Suppressor macrophage treated with lipopolysaccharide for 1 hour (primary cell): ENCODE measurements at regions not wholly inside any gene's neighbourhood (a gene's known extent, or its start where the extent isn't known, plus 50 kb on each side); places are given as distances from the start of the nearest gene placed in this dataset.

ENCODE experiments used
- DNase-seq, 3 donors: peaks; one replicate each; pipeline ENCODE4 v3.0.0-alpha.2; 2020 to 2022

DNA sequence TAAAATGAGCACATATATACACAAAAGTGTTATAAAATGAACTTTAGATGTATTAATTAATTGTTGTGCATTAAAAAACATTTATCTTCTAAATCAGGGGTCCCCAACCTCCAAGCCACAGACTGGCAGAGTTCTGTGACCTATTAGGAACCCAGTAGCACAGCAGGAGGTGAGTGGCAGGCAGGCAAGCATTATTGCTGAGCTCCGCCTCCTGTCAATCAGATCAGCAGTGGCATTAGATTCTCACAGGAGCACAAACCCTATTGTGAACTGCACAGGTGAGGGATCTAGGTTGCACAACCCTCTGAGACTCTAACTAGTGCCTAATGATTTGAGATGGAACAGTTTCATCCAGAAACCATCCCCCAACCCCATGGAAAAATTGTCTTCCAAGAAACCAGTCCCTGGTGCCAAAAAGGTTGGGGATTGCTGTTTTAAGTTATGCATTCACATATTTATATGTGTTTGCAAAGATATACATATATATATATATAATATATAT lies 583.7 kb downstream of the KCNJ2 start:
- no peak for DNase-seq

DNA sequence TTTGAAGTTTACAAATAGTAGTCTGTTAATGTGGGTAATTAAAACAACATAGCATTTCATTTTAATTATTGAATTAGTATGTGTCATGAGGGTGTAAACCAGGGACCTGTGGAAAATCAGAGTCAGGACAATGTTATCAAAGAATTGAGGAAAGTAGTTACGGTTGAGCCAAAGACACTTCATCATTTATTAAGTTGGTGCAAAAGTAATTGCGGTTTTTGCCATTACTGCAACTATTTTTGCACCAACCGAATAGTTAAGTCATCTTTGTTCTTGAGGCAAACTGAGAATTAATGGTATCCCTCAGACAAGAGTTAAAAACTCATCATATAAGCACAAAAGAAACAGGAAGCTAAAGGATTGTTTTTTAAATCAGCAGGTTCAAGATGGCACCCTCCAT lies 593.7 kb downstream of the KCNJ2 start:
- no peak for DNase-seq

DNA sequence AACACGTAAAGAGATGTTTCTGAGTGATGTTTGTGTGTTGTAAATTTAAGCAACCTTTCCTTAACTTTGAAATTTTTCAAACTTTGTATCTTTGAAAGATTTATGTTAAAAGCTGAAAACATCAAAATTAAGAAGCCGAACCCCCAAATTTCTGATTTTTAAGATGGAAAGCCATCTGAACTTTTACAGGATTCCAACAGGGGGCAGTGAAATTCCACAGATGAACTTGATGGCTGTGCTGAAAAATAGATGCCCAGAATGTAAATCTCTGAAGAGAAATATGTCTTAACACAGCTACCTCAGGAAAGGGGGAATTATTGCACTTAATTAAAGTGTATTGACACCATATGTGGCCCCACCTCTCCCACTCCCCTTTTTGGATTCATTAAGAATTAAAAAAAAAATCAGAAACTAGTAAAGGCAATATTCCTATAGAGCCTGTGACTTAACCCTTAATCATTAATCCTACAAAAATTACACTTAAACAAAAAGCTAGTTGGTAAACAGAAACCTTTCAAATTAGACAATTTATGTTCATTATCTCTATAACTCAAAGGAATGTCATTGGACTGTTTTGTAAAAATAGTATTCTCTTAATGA lies 597.9 kb downstream of the KCNJ2 start:
- DNase-seq, result peak; percentile 20 to 34 (median 30)

DNA sequence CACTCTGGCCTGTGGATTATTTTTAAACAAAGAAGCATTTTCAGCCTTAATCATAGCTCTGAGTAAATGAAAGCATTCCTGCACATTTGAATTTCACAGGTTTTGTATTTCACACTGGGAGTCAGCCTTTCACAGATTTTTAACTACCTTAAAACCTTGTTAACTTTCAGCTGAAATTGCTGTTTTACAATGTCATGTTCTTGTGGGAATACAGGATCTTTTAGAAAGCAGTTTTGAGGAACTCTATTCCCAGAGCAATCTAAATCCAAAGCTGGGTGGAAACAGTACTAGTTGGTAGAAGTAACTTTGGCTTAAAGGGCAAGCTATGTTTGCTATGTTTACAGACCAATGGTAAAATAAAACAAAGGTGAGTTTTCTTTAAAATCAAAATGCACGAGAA lies 600.6 kb downstream of the KCNJ2 start:
- no peak for DNase-seq

DNA sequence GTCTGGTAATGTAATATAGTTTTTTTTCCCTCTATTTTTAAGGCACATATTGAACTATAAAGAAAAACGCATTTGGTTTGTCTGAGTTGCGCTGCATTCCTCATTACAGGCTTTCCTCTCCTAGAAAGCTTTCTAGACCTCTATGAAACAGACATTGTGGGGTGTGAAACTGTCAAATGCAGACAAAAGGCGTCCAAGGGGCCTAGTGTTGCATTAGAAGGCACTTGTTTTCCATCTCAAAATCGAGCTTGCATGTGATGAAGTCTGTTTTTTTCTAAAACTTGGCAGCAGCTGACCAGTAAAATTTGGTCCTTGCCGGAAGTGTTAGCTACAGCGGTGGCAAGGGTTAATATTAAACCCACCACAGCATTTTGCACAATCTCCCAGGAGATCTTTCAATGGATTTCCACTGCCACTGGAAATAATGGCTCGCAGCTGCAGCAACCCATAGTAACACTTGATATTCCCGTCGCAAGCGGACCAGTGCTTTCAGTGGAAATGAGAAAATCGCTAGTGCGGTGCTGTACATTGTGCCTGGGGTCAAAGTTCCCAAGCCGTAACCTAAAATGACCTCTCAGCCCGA lies 602.6 kb downstream of the KCNJ2 start:
- no peak for DNase-seq

DNA sequence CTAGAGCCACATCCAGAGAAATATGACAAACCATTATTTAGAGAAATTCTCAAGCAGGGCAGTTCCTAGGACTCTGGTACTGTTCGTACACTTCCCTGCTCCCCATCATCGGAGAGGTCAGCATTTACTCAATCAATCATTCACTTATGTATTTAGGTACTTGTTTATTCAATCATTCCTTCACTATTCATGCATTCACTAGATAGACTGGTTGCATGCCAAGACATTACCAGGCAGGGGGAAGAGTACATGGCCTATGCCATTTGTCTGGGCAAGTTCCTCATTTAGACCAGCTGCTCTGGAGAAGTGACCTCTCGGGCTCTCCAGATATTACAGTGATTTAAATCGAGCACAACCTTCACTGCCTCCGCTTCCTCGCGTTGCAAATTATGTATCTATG lies 603.4 kb downstream of the KCNJ2 start:
- DNase-seq, result no peak

DNA sequence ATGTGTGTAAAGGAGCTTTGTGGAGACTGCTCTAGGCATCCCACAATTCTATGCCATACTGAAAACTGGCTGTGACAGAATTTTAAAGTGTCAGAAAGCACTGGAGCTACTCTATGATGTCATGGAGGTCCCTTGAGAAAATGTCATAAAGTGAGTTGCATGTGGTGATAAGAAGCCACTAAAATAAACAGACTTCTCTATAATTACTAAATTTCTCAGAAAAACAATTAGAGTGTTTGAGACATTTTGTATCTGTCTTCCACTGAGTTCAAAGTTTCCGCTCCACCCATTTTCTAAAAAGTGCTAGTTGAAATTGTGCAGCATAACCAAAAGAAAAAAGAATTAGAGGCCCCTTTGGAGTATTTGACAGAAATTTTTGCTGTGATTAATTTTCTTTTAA lies 603.9 kb downstream of the KCNJ2 start:
- no peak for DNase-seq

DNA sequence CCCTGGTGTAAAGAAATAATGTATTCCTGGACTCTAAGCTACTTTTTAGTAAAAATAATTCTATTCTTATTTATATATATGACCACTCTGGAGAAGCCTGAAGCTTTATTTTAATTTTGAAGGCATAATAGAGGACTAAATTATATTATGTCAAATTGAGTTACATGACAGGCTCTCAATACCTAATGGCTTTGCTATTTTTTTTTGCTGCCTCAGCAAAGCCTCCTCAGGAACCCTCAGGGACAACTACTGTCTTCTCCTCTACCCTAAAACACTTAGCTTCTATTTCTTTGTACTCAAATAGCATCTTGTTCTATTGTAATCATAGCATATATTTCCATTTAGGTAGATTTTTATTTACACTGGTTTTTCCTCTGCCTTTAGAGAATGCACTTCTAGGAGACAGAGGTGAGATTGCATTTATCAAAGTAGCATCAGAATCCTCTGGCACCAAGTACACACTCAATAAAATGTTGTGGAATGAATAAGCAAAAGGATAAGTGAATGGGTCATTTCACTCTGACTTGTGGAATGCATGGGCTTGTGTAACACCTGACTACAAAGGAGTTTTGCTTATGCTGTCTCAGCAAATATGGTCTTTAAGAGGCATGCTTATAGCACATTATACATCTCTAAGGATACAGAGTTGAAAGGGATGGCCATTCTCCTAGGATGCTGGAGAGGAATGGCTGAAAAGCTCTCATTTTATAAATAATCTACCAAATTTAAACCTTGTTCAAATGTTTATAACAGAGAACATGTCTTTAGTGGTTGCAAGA lies 605.2 kb downstream of the KCNJ2 start:
- DNase-seq, result no peak

DNA sequence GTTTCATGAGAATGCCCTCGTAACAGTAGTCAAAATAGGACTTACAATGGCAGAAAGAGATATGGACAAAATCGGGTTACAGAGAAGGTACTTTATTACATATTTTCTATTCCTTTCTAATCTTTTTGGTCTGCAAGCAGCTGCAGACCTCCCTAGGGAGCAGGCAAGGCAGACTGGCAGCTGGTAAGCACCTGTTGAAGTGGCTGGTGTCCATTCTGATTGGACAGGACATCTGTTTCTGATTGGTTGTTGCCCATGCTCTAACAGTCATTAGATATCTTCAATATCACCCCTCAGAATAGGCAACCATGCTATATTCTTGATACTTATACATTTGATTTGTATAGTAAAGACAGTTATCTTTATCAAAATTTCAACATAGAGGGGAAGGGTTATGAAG lies 606.3 kb downstream of the KCNJ2 start:
- DNase-seq, result no peak

DNA sequence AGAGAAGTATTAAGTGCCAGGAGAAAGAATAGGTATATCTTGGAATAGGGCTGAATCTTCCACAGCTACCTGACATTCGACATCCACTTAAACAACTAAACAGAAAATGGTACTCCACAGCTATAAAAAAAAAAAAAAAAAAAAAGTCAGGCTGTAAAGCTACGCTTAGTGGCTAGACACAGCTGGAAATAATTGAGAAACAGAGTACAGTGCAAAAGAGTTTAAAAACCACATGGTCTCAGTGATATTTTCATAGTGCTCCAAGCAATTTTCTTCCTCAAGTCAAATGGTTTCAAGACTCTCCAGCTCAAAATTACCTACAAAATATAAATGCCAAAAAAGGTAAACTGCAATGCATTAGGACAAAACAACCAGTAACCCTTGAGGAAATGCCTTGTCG lies 607.1 kb downstream of the KCNJ2 start:
- no peak for DNase-seq

DNA sequence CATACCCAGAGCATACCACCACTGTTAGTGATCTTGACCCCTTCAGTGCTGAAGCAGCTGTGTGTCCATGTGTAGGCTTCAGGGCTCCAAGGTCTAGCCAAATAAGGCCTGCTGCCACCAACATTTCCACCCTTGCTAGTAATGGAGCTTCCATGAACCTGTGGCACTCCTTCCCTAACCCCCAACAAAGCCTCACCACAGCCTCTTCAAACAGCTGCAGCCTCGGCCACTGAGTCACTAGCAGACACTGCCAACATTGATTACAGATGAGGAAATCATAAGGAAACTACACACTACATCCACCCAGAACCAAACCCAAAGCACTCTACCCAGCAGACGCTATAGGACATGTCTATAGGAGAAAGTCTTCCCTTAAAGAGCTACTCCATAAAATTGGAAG lies 610.7 kb downstream of the KCNJ2 start:
- DNase-seq, result no peak

DNA sequence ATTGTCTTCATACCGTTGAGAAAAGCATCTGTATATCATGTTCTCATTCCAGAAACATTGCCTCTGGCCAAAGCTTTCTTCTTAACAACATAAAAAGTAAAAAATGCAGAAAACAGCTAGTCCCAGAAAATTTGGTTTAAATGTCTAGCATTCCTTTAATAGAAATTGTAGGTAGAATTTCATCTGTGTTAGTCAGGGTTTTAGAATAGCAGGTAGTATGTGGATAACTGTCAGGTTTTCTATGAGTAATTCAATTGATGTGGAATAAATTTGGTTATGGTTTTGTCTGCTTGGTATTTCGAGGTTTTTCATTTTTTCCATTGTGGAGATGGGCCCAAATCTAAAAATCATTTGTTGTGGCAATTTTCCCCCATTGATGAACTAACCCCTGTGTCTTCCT lies 616.7 kb downstream of the KCNJ2 start:
- DNase-seq, result no peak

DNA sequence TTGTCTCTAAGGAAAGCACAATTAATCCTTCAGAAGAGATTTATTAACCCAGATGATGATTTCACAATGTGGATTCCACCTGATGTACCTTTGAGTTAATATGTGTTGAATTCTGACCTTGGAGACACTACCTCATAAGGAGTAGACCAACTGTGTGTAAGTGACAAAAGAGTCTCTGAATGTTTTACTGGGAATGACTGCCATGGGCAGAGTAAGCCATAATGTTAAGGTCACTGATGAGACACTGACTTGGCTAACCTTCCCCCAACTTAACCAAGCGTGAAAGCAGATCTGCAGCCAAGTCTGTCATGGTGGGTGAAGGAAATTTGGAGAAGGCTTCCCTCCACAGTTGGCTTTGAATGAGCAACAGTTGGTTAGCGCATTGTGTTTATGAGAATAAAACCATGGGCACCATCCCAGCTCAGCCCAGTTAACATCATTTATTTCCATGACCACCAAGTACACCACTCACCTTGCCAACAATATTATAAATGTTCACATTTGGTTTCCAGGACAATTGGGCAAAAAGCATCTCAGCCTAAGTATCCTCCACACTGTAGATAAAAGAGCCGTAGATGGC lies 618.5 kb downstream of the KCNJ2 start:
- no peak for DNase-seq

DNA sequence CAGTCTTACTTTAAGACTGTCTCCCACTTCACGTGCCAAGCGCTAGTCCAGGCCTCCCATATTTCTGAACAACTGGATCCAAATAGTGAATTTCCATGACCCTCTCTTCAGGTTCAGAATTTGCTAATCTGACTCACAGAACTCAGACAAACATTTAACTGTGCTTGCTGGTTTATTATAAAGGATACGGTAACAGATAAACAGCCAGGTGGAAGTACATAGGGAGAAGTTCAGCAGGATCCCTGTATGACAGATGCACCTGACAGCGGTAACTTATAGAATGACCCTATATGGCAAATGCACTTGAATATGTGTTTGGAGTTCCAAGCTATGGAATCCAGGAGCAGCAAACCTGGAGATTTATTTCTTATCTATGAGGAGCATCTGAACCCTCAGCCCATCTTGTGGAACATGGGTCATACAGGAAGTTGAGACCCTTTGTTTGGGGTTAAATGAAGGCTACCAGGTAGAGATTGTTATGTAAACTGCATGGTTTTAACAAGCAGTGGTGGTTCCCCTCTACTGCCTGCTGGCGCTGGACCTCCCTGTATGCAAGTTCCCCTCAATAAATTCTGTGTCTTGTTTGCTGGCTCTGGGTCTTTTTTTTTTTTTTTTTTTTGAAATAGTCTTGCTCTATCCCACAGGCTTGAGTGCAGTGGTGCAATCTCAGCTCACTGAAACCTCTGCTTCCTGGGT lies 622.6 kb downstream of the KCNJ2 start:
- DNase-seq, result no peak

DNA sequence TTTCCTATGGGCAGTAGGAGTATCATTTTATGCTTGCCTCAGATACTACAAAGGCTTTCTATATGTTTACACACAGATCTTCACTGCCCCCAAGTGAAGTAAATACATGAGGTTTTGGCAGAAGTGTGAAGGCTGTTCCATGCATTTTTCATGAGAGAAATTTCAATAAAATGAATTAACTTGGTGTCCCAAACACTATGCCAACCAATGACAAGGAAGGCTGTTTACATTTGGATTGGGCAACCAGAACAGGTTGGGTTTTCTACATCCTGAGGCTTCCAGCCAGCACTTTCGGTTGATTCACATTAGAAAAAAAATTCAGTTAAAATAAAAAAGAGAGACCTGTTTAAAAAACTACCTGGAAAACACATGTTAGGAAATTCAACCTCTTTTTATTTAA lies 625.4 kb downstream of the KCNJ2 start:
- DNase-seq, result no peak

DNA sequence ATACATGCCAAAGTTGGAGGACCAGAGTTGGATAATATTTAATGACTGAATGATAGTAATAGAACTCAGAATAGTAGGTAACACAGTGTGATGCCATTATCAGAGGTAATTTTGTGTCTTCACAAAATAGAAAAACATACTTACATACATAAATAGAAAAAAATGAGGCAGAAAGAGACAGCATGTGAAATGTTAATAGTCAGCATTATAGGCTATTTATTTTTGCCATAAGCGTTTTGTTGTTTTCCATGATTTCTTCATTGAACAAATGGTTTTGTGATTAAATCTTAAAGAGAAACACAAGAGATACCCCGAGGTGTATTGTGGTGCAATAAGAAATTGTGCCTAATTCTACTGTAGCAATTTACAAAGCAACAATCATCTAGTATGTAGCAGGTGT lies 626.3 kb downstream of the KCNJ2 start:
- no peak for DNase-seq

DNA sequence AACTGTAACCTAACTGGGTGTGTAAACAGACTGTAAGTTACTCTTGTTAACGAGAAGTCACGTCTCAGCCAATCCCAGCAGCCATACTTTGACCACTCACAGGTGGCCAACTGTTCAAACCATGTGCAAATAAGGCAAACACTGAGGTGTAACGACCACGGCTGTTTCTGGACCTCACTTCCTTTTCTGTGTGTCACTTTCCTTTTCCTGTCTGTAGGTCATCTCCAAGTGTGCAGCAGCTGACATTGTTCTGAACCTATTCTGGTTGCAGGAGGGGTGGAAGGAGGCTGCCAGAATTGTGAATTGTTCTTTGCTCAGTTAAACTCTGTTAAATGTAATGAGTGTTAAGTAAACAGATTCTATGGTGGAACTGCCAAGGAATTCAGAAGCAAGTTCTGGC lies 627.4 kb downstream of the KCNJ2 start:
- DNase-seq, result no peak

DNA sequence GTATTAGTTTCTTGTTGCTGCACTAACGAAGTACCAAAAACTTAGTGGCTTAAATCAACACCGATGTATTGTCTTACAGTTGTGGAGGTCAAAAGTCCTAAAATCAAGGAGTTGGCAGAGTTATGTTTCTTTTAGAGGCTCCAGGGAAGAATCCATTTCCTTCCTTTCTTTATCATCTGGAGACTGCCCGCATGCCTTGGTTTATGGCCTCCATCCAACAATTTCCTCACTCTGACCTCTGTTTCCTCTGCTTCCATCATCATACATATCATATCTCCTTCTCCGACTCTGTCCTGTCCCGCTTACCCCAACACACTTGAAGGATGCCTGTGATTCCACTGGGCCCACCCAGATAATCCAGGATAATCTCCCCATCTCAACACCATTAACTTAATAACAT lies 627.8 kb downstream of the KCNJ2 start:
- DNase-seq, result no peak

DNA sequence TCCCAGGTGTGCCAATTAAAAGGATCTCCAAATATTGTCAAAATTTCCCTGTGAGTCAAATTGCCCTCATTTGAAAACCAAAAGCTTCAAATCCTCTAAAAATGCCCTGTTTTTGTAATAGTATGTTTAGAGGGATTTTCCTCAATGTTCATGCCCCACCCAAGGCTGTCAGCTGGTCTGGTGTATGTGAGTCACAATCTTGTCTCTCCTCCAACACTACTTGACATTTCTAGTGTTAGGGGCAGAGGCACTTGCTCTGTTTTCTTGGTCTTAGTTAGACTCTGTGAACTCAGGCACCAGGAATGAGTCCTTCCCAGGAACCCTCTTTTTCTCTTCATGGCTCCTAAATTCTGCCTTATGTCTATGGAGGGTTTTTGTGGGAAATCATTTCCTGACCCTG lies 634.8 kb downstream of the KCNJ2 start:
- peak in 2 of 3 donors; percentile 6 to 18 for DNase-seq

DNA sequence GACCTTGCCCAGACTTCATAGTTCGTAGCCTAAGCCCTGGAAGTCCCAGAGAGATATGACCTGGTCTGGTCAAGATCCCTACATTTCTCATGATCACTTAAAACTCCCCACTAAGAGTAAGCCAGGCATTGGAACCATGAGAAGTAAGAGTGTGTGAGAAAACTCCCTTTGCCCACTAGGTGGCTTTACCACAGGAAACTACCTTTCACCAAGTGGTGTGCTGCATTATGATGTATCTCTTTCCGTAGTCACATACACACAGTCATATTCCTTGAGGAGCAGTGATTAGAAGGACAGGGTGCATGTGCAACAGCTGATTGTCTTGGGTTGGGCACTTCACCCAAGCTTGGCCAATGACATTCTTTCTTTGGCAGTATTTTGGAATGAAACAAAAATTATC lies 639.3 kb downstream of the KCNJ2 start:
- no peak for DNase-seq

DNA sequence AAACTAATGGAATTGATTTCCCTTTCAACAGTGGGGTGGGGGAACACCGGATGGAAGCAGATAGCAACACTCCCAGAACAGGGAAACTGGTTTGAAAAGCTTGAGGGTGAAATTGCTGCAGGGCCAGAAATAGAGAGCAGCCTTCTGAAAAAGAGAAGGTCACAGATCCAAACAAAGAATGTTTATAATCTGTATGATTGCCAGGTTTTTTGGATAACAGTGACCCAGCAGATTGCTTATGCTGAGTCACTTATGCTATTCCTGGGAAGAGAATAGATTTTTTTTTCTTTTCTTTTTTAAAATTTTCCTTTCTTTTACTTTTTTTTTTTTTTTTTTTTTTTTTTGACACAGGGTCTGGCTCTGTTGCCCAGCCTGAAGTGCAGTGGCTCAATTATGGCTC lies 641.3 kb downstream of the KCNJ2 start:
- DNase-seq, result no peak

DNA sequence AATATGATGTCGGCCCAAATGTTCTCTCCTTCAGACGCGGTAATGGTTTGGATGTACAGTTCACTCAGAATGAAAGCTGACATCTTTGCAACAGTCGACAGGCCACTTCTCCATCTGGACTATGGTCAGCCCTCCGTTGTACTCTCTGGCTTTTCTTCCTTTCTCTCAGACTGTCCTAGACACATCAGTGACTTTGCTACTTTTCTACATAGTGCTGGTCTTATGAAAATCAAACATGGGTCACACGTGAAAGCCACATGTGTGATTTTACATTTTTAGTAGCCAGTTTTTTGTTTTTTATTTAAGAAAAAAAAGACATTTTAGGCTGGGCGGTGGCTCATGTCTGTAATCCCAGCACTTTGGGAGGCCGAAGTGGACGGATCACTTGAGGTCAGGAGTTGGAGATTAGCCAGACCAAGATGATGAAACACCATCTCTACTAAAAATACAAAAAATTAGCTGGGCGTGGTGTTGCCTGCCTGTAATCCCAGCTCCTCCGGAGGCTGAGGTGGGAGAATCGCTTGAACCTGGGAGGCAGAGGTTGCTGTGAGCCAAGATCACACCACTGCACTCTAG lies 644.1 kb downstream of the KCNJ2 start:
- DNase-seq, result no peak

DNA sequence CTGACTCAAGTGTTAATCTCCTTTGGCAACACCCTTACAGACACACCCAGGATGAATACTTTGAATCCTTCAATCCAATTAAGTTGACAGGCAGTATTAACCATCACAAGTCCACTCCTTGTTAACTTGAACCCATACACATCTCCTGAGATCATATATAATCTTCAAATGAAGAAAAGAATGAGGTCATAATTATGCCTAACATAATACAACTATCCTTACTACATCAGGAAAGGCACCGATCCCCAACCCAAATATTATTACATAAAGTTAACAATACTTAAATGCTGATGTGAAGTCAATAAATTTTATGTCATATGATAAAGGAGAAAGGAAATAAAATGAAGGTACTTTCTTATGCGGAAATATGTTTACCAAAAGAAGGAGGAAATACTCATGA lies 649.9 kb downstream of the KCNJ2 start:
- no peak for DNase-seq
